Osteoblast (primary cell): ENCODE measurements at regions not wholly inside any gene's neighbourhood (a gene's known extent, or its start where the extent isn't known, plus 50 kb on each side); places are given as distances from the start of the nearest gene placed in this dataset.

Source experiments
- DNase-seq: peaks from one replicate; pipeline ENCODE4 v3.0.0; 2011; ENCODE audit warnings: low spot score, mixed read lengths; ENCODE audit not compliant: insufficient read length; ENCODE audit errors: missing footprints
- H2AFZ ChIP-seq: 2 replicates; pipeline ENCODE4 v1.6.0; 2011; ENCODE audit warnings: mild to moderate bottlenecking, low read length
- H3K27ac ChIP-seq: 2 replicates; pipeline ENCODE4 v1.5.1; 2011; ENCODE audit warnings: mild to moderate bottlenecking, low read depth, low read length, moderate library complexity
- H3K27me3 ChIP-seq: 2 replicates; pipeline ENCODE4 v1.6.0; 2012; ENCODE audit warnings: mild to moderate bottlenecking, control low read depth, inconsistent platforms, low read length, moderate library complexity; ENCODE audit not compliant: insufficient read depth
- H3K36me3 ChIP-seq: 2 replicates; pipeline ENCODE4 v1.5.1; 2011; ENCODE audit warnings: mild to moderate bottlenecking, low read length, control low read depth, moderate library complexity; ENCODE audit not compliant: insufficient read depth
- H3K4me1 ChIP-seq: 2 replicates; pipeline ENCODE4 v1.5.1; 2011; ENCODE audit warnings: mild to moderate bottlenecking, low read length, control low read depth, moderate library complexity; ENCODE audit not compliant: insufficient read depth
- H3K4me2 ChIP-seq: 2 replicates; pipeline ENCODE4 v1.6.0; 2011; ENCODE audit warnings: mild to moderate bottlenecking, low read length; ENCODE audit not compliant: insufficient read depth
- H3K4me3 ChIP-seq: fragments of 200-600 bp; sonication (generic); 3 replicates; pipeline ENCODE4 v1.5.1; 2012; ENCODE audit warnings: mild to moderate bottlenecking, low read length, inconsistent platforms; ENCODE audit not compliant: insufficient read depth
- H3K79me2 ChIP-seq: 2 replicates; pipeline ENCODE4 v1.6.0; 2012; ENCODE audit warnings: mild to moderate bottlenecking, low read length, control low read depth, inconsistent platforms; ENCODE audit not compliant: insufficient read depth
- H3K9me3 ChIP-seq: 2 replicates; pipeline ENCODE4 v1.5.1; 2011; ENCODE audit warnings: low read depth, low read length, control low read depth
- H4K20me1 ChIP-seq: 2 replicates; pipeline ENCODE4 v1.6.0; 2012; ENCODE audit warnings: mild to moderate bottlenecking, low read length, control low read depth; ENCODE audit not compliant: insufficient read depth
- TF ChIP-seq, protein P1 (sequence below): IDR thresholded peaks from 2 replicates; pipeline ENCODE4 v1.5.1; 2011; ENCODE audit warnings: mild to moderate bottlenecking, low read depth, low read length, moderate library complexity; ENCODE audit errors: extremely low read depth

DNA sequence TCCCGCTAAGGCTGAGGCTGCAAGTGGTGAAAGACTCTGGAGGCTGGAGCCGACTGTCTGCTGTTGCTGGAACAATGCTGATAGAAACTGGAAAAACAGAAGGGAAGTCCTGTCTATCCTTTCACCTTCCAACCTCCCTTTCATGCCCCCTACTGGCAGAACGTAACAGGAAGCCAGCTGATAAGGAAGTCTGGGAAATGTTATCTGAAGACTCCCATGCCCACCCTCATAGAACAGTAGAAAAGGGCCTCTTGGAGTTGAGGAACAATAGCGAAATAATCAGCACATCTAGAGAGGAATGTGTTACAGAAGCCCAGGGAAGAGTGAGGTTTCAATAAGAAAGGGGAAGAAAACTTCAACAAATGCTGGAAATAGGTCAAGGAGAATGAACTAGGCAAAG, 117.1 kb upstream of the DKK2 start:
- DNase-seq: no peak
- H3K9me3 ChIP-seq: no peaks in the 10 kb centered on the region
- peak overlapping the region; percentile 57 for H2AFZ ChIP-seq
- no peak overlapping the region for H3K27ac ChIP-seq
- no peaks in the 10 kb centered on the region for H3K79me2 ChIP-seq
- no peak overlapping the region for H3K4me3 ChIP-seq
- H4K20me1 ChIP-seq: no peaks in the 10 kb centered on the region
- H3K27me3 ChIP-seq: no peaks in the 10 kb centered on the region
- no peaks in the 10 kb centered on the region for H3K36me3 ChIP-seq
- H3K4me2 ChIP-seq: no peak overlapping the region
- TF ChIP-seq, protein P1, sequence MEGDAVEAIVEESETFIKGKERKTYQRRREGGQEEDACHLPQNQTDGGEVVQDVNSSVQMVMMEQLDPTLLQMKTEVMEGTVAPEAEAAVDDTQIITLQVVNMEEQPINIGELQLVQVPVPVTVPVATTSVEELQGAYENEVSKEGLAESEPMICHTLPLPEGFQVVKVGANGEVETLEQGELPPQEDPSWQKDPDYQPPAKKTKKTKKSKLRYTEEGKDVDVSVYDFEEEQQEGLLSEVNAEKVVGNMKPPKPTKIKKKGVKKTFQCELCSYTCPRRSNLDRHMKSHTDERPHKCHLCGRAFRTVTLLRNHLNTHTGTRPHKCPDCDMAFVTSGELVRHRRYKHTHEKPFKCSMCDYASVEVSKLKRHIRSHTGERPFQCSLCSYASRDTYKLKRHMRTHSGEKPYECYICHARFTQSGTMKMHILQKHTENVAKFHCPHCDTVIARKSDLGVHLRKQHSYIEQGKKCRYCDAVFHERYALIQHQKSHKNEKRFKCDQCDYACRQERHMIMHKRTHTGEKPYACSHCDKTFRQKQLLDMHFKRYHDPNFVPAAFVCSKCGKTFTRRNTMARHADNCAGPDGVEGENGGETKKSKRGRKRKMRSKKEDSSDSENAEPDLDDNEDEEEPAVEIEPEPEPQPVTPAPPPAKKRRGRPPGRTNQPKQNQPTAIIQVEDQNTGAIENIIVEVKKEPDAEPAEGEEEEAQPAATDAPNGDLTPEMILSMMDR: peak; percentile 60
- H3K4me1 ChIP-seq: no peaks in the 10 kb centered on the region

DNA sequence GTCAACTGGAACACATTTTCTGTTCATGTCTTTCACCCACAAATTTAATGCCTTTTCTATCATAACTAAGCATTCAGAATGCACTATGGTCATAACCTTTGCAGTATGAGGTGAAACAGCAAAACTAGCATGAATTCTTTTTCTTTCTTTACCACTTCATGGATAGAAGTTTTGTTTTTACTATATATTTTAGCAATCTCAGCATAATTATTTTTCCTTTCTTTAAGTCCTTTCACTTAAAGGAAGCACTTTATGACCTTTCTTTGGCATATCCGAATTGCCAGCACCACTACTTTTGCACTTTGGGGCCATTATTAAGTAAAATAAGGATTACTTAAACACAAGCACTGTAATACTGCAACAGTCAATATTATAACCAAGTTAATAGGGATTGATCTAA, 115.1 kb upstream of the DKK2 start:
- Histone ChIP-seq H3K9me3 (no peaks in the 10 kb centered on the region), H3K4me3 (no peak overlapping the region), H3K36me3 (no peaks in the 10 kb centered on the region), H4K20me1 (no peaks in the 10 kb centered on the region), H3K27me3 (no peaks in the 10 kb centered on the region), H3K4me1 (no peaks in the 10 kb centered on the region), H2AFZ (no peak overlapping the region), H3K27ac (no peak overlapping the region), H3K4me2 (no peak overlapping the region), H3K79me2 (no peaks in the 10 kb centered on the region)
- no peak for DNase-seq
- TF ChIP-seq, protein P1: no peak

DNA sequence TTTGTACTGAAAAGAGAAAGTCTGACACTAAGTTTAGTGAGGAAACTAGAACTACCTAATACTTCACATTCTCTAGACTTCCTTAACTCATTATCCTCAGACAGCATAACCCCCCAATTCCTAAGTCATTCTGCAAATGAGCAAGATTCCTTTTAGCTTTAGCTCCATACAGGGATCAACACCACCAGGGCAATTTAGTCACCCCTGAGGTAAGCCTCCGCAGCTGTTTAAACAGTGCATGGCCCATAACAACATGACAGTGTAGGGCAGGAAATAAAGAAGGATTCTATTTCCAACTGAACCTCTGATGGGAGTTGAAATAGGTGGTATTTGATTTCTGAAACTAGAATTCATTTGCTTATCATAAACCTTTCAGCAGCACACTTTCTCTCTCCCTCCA, 112.8 kb upstream of the DKK2 start:
- Histone ChIP-seq H3K4me2 (no peak overlapping the region), H4K20me1 (no peaks in the 10 kb centered on the region), H3K27me3 (no peaks in the 10 kb centered on the region), H3K9me3 (no peaks in the 10 kb centered on the region), H3K4me3 (no peak overlapping the region), H3K4me1 (no peaks in the 10 kb centered on the region), H3K27ac (no peak overlapping the region), H3K79me2 (no peaks in the 10 kb centered on the region), H2AFZ (no peak overlapping the region), H3K36me3 (no peaks in the 10 kb centered on the region)
- DNase-seq: no peak
- TF ChIP-seq, protein P1: no peak

DNA sequence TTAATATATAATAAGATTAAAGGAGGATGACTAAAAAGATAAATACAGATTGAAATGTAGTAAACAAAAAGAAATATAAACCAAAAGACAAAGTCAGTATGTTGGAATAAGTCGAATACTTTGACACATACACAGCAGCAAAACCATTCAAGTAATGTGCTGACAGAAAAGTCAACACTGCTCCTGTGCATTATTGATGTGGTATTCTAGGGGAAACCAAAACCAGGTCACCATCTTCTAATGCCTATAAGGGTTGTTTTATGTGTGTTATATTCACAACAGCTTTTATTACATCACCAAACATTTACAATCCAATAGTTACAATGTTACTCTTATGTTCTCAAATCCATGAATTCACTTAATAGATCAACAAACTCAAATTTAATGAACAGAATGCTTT, 111.8 kb upstream of the DKK2 start:
- no peak for DNase-seq
- Histone ChIP-seq H3K4me1 (no peaks in the 10 kb centered on the region), H3K4me2 (no peak overlapping the region), H3K9me3 (no peaks in the 10 kb centered on the region), H4K20me1 (no peaks in the 10 kb centered on the region), H2AFZ (no peak overlapping the region), H3K36me3 (no peaks in the 10 kb centered on the region), H3K27ac (no peak overlapping the region), H3K27me3 (no peaks in the 10 kb centered on the region), H3K4me3 (no peak overlapping the region), H3K79me2 (no peaks in the 10 kb centered on the region)
- TF ChIP-seq, protein P1: no peak
